IPS-15b (cell line): ENCODE measurements at regions not wholly inside any gene's neighbourhood (a gene's known extent, or its start where the extent isn't known, plus 50 kb on each side); places are given as distances from the start of the nearest gene placed in this dataset.
"Not testable (repeated sequence)": the region's sequence is repeated elsewhere in the genome, so short reads cannot be mapped to it uniquely, and the experiment has no call there.

Experiments
- H3K27me3 ChIP-seq: one replicate; pipeline ENCODE4 v1.6.1; 2013; ENCODE audit warnings: low read length; ENCODE audit not compliant: control insufficient read depth, insufficient read depth
- H3K36me3 ChIP-seq: one replicate; pipeline ENCODE4 v1.6.1; 2013; ENCODE audit warnings: low read length; ENCODE audit not compliant: control insufficient read depth, insufficient read depth
- H3K4me1 ChIP-seq: one replicate; pipeline ENCODE4 v1.6.1; 2013; ENCODE audit warnings: mild to moderate bottlenecking, low read length; ENCODE audit not compliant: control insufficient read depth, insufficient read depth
- H3K4me3 ChIP-seq: one replicate; pipeline ENCODE4 v1.5.1; 2013; ENCODE audit warnings: low read depth, low read length
- H3K9ac ChIP-seq: one replicate; pipeline ENCODE4 v1.6.1; 2013; ENCODE audit warnings: low read depth, mild to moderate bottlenecking, low read length
- H3K9me3 ChIP-seq: one replicate; pipeline ENCODE4 v1.6.1; 2013; ENCODE audit warnings: mild to moderate bottlenecking, low read length; ENCODE audit not compliant: control insufficient read depth, insufficient read depth

DNA sequence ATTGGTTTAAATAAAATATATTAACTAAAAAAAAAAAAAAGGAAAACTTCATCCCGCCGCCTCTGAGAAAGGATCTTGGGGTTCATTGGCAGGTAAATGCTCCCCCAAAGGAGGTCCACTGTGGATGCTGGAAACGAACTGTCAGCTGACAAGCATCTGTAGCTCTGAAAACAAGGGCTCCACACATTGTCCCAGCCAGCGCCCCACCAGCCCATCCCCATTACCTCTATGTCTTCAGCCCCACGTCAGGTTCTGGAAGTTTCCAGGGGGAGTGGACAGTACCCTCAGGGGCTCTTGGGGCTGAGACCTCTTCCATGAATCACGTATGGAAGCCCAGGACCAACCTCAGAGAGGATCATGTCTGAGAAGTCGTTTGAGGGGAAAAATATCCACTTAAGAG, 66.4 kb upstream of the WNT7B start:
- no peak overlapping the region for H3K9ac ChIP-seq
- peaks cover 31% of the 10 kb centered on the region for H3K27me3 ChIP-seq
- H3K36me3 ChIP-seq: no peaks in the 10 kb centered on the region
- H3K9me3 ChIP-seq: no peaks in the 10 kb centered on the region
- H3K4me3 ChIP-seq: no peak overlapping the region
- H3K4me1 ChIP-seq: no peaks in the 10 kb centered on the region

DNA sequence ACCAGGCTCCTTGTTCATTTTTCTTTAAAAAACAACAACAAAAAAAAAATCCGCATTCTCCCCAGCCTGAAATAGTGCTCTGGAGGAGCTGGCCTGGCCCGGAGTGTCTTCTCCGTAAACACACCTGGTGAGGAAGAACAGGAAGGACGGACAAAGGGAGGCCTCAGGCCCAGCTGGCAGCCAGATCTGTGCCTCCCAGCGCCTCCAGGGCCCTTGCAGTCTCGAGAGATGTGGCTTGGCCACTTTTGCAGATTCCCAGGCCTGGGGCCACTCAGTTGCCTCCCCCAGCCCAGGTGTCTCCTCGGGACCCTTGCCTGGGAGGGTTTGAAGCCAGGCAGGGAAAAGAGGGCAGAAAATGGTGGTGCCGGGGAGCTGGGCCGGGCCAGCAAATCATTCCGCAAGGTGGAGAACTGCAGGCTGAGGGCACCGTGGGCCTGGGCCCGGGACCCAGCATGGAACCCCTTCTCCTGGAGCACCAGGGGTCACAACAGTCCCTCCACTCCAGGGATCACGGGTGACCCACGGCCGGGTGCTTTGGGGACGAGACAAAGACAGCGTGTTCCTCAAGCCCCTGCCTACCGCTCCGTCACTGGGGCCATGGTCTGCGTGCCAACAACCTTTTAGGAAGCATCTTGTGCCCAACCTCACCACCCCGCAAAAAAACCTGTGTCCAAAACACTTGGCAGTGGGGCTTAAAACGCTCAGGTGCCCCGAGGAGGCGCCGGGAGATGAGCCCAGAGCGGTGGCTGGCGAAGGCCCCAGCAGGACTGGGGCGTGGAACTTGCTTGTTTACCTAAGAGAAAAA, 67.1 kb upstream of the WNT7B start:
- no peak overlapping the region for H3K9ac ChIP-seq
- peaks cover 31% of the 10 kb centered on the region for H3K27me3 ChIP-seq
- no peaks in the 10 kb centered on the region for H3K36me3 ChIP-seq

DNA sequence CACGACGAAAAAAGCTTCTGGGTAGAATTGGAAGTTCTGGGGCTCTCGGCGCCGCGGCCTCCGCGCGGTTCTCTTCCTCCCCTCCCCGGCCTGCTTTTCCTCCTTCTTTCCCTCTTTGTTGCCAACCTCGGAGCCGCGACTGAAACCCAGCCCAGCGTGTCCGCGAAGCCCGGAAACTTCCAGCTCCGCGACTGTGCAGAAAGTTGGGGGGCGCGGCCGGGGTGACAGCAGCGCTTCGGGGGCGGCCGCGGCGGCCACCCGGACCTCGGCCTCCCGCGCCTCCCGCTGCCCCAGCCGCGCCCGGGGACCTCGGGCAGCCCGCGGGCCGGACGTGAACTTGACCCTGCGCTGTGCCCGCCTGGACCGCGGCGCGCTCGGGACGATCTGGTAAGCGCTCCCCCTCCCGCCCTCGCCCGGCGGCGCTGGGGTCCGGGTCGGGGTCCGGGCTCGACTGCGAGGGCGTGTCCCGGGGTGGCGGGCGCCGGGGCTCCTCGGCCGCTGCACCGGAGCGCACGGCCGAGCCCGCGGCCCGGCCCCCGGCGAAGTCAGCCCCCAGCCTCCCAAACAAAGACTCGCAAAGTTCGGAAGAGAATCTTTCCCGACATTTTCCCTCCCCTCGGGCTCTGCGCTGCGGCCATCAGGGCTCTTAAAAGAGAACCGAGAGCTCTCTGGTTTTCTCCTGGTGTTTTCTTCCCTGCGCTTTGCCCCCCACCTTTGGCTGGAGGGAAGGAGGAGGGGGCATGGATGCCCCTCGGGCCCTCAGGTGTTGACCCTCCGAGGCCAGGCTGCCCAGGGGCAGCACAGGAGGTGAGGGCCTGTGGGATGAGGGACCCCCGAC, 67.9 kb upstream of the WNT7B start:
- Histone ChIP-seq H3K9ac (no peak overlapping the region), H3K9me3 (no peaks in the 10 kb centered on the region), H3K27me3 (peaks cover 31% of the 10 kb centered on the region), H3K4me3 (peak overlapping the region; percentile 35), H3K36me3 (no peaks in the 10 kb centered on the region), H3K4me1 (no peaks in the 10 kb centered on the region)

More for the DNA sequence above, 67.1 kb upstream of the WNT7B start:
- H3K9me3 ChIP-seq: no peaks in the 10 kb centered on the region
- peak overlapping the region; percentile 35 for H3K4me3 ChIP-seq
- no peaks in the 10 kb centered on the region for H3K4me1 ChIP-seq

DNA sequence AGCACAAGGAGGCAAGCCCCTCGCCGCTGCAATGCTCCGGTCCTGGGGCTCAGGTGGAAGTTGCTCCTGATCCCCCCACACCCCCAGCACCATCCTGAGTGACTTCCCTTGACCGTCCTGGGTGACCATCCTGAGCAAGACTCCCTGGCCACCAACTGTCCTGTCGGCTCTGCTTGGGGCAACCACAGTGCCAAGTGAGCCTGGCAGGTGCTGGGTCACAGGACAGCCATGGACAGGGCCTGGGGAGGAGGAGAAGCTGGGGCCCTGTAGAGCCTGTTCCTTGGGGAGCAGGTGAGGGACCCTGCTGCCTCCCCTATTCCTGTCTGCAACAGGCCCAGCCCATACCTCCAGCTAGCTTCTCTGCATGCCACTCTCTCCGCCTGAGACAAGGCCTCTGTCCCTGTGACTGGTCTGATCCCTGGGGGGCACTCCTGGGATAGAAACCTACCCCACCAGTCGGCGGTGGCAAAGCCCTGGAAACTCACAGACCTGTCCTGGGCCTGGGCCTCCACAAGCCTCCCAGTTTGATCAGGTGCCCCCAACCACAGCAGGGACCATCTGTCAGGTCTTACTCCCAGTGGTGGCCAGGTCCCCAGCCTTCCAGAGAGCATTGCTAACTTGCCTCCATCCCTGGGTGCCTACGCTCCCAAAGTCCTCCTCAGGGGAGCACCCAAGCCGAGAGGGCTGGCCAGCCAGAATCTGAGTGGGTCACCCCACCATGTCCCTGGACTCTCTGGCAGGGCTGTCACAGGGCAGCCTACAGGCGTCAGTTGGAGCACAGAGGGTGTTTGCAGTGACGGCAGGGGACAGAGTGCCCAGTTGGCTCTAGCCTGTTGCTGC, 68.7 kb upstream of the WNT7B start:
- Histone ChIP-seq H3K4me1 (no peaks in the 10 kb centered on the region), H3K27me3 (peaks cover 31% of the 10 kb centered on the region), H3K36me3 (no peaks in the 10 kb centered on the region), H3K9me3 (no peaks in the 10 kb centered on the region), H3K4me3 (no peak overlapping the region), H3K9ac (no peak overlapping the region)

DNA sequence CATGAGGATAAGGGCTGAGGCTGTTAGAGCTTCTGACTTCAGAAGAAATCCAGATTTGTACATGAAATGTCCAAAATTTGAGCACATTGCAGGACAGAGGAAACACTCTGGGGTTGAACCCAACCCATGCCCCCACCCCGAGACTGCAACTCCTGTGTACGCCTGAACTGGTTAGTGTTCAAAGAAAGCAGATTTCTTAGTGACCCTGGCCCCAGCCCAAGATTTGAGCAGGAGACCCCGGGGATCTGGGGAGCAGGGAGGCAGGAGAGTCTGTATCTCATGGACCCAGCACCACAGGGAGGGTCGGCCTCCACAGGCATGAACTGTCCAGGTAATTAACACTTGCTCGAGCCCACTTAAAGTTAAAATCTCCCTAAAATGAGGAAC, 69.3 kb upstream of the WNT7B start:
- Histone ChIP-seq H3K4me1 (no peaks in the 10 kb centered on the region), H3K9me3 (no peaks in the 10 kb centered on the region), H3K27me3 (peaks cover 31% of the 10 kb centered on the region), H3K36me3 (no peaks in the 10 kb centered on the region), H3K4me3 (no peak overlapping the region), H3K9ac (no peak overlapping the region)

DNA sequence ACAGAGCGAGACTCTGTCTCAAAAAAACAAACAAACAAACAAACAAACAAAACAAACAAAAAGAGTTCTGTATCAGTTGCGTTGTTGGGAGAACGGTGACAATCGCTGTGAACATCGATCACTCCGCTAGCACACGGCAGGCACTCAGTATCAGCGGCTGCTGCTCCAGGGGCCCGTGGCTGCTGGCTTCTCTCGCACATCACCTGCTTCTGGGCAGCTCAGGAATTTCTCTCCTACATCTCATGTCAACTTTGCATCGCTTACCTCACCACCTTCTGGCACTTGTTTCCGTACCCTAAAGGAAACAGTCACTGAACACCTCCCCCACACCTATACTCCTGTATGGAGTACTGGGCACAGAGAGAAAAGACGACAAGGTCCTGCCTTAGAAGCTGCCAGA, 70.3 kb upstream of the WNT7B start:
- no peak overlapping the region for H3K9ac ChIP-seq

DNA sequence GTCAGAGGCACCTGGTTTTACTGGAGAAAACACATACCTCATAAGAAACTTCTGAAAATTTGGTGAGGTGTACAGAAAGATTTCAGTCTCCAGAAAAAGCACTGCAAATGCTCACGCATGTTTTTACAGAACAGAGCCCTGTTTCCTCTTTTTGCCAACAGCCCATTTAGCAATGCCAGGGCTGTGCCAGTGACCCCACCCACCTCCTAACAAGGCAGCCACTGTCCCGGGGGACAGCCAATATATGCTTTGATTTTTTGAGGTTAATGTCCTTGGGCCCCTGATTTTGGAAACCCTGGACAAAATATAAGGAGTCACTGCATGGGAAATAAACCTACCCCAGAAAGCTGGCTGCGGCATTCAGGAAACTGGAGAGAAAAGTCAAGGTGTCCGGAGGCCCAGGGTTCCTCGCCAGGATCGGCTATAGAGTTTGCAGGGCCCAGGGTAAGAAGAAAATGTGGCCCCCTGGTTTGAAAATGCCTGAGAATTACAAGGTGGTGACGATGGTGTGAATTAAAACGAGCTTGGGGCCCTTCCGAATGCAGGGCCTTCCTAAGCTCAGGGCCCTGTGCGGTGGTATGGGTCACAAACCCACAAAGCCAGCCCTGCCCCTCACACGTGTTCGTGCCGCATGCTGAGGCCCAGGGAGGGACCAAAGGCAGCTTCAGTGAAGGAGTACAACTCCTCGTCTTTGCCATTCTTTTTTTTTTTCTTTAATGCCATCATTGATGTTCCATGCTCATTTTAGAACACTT, 71.1 kb upstream of the WNT7B start:
- no peak overlapping the region for H3K9ac ChIP-seq
- no peak overlapping the region for H3K4me3 ChIP-seq
- H3K9me3 ChIP-seq: no peaks in the 10 kb centered on the region
- H3K4me1 ChIP-seq: no peaks in the 10 kb centered on the region
- peaks cover 31% of the 10 kb centered on the region for H3K27me3 ChIP-seq
- no peaks in the 10 kb centered on the region for H3K36me3 ChIP-seq

More for the DNA sequence above, 70.3 kb upstream of the WNT7B start:
- no peaks in the 10 kb centered on the region for H3K4me1 ChIP-seq
- H3K9me3 ChIP-seq: no peaks in the 10 kb centered on the region
- H3K4me3 ChIP-seq: no peak overlapping the region
- peaks cover 31% of the 10 kb centered on the region for H3K27me3 ChIP-seq
- no peaks in the 10 kb centered on the region for H3K36me3 ChIP-seq

DNA sequence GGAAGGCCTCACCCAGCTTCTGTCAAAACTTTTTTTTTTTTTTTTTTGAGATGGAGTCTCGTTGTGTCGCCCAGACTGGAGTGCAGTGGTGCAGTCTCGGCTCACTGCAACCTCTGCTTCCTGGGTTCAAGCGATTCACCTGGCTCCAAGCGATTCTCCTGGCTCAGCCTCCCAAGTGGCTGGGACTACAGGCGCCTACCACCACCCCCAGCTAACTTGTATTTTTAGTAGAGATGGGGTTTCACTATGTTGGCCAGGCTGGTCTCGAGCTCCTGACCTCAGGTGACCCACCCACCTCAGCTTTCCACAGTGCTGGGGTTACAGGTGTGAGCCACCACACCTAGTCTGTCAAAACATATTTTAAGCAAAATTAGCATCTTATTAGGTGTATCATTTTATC, 71.7 kb upstream of the WNT7B start:
- H3K4me1 ChIP-seq, H3K4me3 ChIP-seq, H3K9me3 ChIP-seq, H3K9ac ChIP-seq, H3K36me3 ChIP-seq: not testable (repeated sequence)
- peaks cover 30% of the 10 kb centered on the region for H3K27me3 ChIP-seq

DNA sequence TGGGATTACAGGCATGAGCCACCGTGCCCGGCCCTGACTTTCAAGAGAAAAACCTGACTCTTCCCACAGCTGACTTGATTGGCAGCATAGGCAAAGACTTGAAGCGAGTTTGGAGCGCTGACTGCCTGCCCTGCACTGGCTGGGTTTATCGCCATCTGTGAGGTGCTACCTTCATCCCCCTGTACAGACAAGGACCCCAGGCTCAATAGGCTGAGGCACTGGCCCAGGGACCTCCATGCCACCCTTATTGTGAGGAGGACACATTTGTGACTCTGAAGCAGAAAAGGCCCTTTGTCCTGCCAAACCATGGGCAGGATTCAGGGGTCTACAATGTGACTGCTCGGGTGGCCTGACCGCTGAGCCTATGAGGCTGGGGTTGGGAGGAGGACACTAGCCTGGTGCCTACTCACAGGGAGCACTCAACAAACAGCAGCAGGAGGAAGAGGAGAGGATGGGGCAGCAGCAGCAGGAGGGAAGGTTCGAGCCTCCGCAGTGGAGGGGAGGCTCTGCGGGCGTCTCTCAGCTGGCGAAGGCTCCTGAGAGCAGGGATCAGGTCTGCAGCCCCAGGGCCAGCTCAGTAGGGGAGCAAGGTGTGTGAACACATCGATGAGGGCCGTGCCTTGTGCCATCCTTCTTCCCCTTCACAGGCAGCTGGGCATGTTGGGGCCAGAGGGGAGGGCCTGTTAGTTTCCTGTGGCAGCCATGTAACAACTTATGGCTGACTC, 72.9 kb upstream of the WNT7B start:
- Histone ChIP-seq H3K4me3 (no peak overlapping the region), H3K27me3 (peaks cover 21% of the 10 kb centered on the region), H3K9ac (no peak overlapping the region), H3K36me3 (no peaks in the 10 kb centered on the region), H3K4me1 (no peaks in the 10 kb centered on the region), H3K9me3 (no peaks in the 10 kb centered on the region)

DNA sequence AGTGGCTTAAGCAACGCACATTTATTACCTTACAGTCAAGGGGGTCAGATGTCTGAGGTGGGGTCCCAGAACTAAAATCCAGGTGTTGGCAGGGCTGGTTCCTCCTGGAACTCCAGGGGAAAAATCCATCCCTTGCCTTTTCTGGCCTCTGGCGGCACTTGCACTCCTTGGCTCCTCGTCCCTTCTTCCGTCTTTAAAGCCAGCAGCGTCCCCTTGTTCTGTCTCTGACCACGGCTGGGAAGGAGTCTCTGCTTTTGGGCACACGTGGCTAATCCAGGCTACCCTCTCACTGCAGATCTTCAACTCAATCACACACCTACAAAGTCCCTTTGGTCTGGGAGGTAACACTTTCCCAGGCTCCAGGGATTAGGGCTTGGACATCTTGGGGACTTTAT, 73.5 kb upstream of the WNT7B start:
- Histone ChIP-seq H3K36me3 (no peaks in the 10 kb centered on the region), H3K4me1 (no peaks in the 10 kb centered on the region), H3K9ac (no peak overlapping the region), H3K4me3 (no peak overlapping the region), H3K9me3 (no peaks in the 10 kb centered on the region), H3K27me3 (peaks cover 15% of the 10 kb centered on the region)
